ENCODE measurements at regions not wholly inside any gene's neighbourhood (a gene's known extent, or its start where the extent isn't known, plus 50 kb on each side); places are given as distances from the start of the nearest gene placed in this dataset.

DNA sequence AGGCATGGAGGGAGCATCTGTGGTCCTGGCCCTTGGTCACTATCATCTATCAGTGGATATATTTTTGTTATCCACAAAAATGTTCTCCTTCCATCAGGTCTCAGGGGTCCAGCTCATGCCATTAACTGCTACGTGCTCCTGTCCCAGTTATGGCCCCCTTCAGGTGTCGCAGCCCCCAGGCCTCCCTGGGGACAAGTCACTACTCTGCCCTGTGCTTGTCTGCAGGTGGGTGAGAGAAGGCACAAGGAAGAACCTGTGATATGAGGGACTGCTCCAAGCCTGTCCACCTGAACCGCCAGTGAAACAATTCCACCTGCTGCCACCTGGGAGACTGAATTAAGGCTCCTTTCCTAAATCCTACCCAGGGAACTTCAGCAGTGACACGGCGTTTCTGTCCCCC lies 229.6 kb upstream of the ID2 start:
- no peak for DNase-seq (ENCODE audit: low read depth)
- TF ChIP-seq, protein P1, sequence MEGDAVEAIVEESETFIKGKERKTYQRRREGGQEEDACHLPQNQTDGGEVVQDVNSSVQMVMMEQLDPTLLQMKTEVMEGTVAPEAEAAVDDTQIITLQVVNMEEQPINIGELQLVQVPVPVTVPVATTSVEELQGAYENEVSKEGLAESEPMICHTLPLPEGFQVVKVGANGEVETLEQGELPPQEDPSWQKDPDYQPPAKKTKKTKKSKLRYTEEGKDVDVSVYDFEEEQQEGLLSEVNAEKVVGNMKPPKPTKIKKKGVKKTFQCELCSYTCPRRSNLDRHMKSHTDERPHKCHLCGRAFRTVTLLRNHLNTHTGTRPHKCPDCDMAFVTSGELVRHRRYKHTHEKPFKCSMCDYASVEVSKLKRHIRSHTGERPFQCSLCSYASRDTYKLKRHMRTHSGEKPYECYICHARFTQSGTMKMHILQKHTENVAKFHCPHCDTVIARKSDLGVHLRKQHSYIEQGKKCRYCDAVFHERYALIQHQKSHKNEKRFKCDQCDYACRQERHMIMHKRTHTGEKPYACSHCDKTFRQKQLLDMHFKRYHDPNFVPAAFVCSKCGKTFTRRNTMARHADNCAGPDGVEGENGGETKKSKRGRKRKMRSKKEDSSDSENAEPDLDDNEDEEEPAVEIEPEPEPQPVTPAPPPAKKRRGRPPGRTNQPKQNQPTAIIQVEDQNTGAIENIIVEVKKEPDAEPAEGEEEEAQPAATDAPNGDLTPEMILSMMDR (IDR thresholded peaks at IDR 0.05; ENCODE audit: low read length, missing control alignments): no peak

DNA sequence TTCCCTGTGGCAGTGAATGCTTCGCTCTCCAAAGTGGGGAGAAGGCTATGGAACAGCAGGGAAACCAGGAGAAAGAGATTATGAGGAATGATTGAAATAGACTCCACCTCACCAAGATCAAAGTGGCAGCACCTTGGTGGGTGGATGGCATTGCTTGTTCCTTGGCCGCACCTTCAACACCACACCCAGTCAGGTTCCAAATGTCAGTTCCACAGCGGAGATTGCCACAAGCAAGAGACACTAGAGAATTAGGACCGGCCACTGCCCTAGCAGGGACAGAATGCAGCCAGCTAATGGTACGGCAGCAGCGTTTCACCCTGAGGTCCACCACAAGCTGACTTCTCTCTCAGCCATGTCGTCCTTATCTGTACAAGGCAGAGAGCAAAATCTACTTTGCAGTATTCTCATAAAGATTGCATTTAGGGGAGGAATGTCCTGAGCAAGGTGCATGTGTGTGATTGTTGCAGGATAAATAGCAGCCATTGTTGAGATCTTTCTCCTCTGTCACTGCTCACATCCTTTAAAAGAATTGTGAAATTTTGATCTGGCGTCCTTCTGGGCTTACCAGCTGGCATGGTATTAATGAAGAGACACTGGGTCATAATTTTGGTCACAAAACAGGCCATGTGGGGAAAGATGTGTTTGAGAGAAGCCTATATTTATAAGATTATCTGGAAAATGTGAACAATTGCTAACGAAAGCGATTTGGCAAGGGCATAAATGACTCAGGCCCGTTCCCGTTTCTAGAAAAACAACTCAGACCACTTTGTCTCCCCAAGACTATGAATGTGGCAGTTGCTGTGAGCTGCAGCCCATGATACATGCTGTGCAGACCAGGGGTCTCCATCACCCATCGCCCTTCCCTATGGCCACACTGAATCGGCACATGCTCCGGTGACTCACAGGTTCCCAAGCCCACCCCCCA lies 228.6 kb upstream of the ID2 start:
- TF ChIP-seq, protein P1 (IDR thresholded peaks at IDR 0.05; ENCODE audit: low read length, missing control alignments): no peak
- DNase-seq (ENCODE audit: low read depth): peak; percentile 20
- no peak overlapping the region for H3K4me3 ChIP-seq (replicated peaks; ENCODE audit: low read depth, low read length)

More for the DNA sequence above, 229.6 kb upstream of the ID2 start:
- no peak overlapping the region for H3K4me3 ChIP-seq (replicated peaks; ENCODE audit: low read depth, low read length)

DNA sequence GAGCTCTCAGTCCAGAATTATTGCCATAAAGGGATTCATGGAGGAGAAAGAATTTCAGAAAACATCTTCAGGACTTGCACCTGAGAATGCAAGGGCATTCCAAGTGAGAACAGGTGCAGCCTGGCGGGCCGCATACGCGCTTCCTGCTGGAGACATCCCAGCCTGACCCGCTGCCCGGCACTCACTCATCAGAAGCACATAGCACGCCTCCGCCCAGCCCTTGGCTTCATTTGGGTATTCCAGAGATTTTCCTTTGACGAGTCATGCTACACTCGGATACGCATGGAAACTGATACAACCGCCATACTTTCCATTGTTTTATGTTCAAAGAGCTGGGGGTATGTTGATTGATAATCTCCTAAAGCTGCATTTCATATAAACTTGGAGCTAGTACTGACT lies 228.0 kb upstream of the ID2 start:
- no peak overlapping the region for H3K4me3 ChIP-seq (replicated peaks; ENCODE audit: low read depth, low read length)
- TF ChIP-seq, protein P1 (IDR thresholded peaks at IDR 0.05; ENCODE audit: low read length, missing control alignments): no peak
- no peak for DNase-seq (ENCODE audit: low read depth)

DNA sequence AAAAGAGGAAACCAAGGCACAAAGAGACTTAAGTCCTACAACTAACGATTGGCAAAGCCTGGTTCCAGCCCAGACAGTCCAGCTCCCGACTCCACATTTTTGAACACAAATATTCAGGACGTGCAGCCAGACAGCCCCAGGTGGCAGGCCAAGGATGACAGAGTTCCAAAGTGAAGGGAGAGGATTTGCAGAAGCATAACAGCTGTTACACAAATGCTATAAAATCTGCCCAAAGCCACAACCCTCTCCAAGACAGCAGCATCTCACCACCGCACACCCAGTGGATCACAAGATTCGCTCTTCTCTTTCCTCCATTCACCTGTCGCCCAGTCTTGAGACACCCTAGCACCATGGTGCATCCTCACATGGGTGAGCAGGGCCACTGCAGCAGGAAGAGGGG lies 227.1 kb upstream of the ID2 start:
- H3K4me3 ChIP-seq (replicated peaks; ENCODE audit: low read depth, low read length): no peak overlapping the region
- DNase-seq (ENCODE audit: low read depth): no peak
- TF ChIP-seq, protein P1 (IDR thresholded peaks at IDR 0.05; ENCODE audit: low read length, missing control alignments): no peak

DNA sequence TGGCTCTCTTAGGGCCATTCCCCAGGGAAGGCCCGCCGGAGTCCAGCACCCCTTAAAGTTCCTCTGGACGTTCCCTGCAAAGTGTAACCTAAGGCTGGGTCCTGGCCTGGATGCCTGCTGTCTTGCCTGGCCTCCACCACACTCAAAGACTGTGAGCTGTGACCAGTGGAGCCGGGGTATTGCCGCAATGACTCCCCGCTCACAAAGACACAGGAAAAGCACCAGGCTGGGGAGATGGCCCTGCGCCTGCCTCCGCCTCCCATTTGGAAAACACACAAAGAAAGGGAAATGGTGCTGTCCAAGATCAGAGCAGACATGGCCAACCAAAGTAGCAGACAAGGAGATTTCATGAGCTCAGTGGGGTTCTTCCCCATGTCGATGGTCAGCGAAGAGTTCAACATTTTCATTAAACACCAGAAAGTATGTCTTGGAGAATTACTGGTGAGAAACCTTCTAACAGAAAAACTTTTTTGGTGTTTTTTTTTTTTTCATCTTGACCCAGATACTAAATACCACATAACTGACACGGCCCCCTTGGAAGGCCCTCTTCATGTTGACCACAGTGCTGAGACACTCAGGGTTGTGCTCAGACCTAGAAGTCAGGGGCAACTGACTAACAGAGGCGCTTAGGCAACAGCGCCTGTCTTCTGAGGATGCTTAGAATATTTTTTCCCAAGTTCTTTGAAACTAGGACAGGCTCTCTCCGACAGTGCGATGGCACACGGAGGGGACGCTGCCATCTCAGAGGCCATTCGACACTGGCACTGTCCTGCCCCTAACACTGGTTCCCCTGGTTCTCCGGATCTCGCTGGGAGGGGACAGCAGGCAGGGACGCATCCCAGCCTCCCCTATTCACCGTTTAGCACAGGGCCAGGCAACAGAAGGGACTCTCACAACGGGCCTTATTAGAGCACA lies 226.4 kb upstream of the ID2 start:
- H3K4me3 ChIP-seq (replicated peaks; ENCODE audit: low read depth, low read length): no peak overlapping the region
- TF ChIP-seq, protein P1 (IDR thresholded peaks at IDR 0.05; ENCODE audit: low read length, missing control alignments): no peak
- no peak for DNase-seq (ENCODE audit: low read depth)

DNA sequence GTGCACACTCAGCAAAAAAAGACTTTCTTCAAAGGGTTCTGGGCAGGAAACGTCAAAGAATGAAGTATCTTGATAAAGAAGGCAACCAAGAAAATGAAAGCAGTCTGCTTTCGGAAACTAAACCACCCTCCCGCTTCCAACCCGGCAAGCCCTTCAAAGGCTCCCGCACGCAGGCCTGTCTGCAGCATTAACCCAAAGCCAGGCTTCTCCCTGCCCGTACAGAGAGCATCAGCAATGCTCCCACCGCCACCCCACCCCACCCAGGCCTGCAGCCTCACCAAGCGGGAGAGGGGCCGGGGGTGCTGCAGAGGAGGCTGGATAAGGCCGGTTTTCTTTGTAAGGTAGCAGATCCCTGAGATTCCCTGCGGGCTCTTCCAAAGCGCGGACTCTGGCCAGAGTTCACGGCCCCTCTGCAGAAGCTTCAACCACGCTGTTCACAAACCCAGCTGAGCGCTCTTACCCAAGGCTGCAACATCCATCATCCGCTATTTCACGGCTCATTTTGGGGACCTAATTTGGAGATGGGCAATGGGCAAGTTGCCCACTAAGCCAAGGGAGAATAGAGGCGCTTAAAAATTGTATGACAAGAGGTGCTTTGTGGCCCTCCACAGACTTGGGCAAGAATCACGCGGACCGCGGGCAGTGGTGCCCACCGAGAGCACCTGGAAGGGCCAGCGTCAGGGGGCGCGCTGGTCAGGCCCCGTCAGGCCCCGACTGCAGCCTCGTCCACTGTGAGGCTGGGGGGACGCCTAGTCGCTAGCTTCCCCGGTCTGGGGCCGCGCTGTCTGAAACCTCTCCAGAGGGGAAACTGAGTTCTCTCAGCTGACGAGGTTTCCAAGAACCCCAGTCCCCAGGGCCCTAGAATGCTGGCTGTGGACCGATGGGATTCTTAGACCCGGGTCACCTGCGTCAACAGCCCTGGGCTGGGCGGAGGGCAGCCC lies 225.4 kb upstream of the ID2 start:
- no peak for DNase-seq (ENCODE audit: low read depth)
- no peak overlapping the region for H3K4me3 ChIP-seq (replicated peaks; ENCODE audit: low read depth, low read length)
- TF ChIP-seq, protein P1 (IDR thresholded peaks at IDR 0.05; ENCODE audit: low read length, missing control alignments): no peak

Measured in fibroblast of pulmonary artery (primary cell).